ENCODE measurements at regions not wholly inside any gene's neighbourhood (a gene's known extent, or its start where the extent isn't known, plus 50 kb on each side); places are given as distances from the start of the nearest gene placed in this dataset.

DNA sequence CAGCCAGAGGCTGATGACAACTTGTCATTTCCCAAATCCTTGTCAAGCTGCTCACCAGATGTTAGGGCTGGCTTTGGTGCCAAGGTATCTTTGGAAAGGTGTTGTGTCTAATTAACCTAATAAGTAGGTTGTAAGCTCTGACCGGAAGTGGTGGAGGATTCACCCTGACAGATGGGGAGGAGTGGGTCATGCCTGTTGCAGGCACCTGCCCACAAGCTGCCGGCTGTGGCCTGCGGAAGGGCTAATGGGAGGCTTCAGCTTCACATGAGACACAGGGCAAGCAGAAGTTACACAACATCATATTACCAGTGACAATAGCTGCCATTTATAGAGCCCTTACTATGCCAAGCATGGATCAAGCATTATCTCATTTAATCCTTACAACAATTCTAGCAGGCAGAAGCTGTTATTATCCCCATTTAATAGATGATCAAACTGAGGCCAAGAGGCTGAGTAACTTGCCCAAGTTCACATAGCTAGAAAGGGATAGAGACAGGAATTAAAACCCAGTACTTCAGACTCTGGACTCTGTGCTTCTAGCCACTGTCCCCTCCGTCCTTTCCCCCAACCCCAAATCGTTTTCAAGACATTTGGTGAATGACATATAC, 63.1 kb upstream of the DUSP5 start:
- TF ChIP-seq, protein P1, sequence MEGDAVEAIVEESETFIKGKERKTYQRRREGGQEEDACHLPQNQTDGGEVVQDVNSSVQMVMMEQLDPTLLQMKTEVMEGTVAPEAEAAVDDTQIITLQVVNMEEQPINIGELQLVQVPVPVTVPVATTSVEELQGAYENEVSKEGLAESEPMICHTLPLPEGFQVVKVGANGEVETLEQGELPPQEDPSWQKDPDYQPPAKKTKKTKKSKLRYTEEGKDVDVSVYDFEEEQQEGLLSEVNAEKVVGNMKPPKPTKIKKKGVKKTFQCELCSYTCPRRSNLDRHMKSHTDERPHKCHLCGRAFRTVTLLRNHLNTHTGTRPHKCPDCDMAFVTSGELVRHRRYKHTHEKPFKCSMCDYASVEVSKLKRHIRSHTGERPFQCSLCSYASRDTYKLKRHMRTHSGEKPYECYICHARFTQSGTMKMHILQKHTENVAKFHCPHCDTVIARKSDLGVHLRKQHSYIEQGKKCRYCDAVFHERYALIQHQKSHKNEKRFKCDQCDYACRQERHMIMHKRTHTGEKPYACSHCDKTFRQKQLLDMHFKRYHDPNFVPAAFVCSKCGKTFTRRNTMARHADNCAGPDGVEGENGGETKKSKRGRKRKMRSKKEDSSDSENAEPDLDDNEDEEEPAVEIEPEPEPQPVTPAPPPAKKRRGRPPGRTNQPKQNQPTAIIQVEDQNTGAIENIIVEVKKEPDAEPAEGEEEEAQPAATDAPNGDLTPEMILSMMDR (conservative IDR thresholded peaks at IDR 0.05): no peak
- no peak for TF ChIP-seq ZFX (IDR thresholded peaks at IDR 0.05)
